A673 (cell line): ENCODE measurements at regions not wholly inside any gene's neighbourhood (a gene's known extent, or its start where the extent isn't known, plus 50 kb on each side); places are given as distances from the start of the nearest gene placed in this dataset.

Experiments used
- BruUV-seq: library from RNA; stranded (reverse); fragments of 400-500 nt; replicated peaks from 2 replicates; lab custom pipeline; 2021; lab: Mats Ljungman, UMichigan
- CTCF ChIA-PET: fragments of 300-600 bp; sonication (Branson Sonifier 250); formaldehyde crosslinking; loops from one replicate; lab custom pipeline; 2022; ENCODE audit warnings: antibody characterized with exemption; lab: Charles Lee
- POLR2A ChIA-PET: fragments of 300-600 bp; sonication (Branson Sonifier 250); formaldehyde crosslinking; loops from one replicate; lab custom pipeline; 2022; ENCODE audit warnings: antibody characterized with exemption; ENCODE audit not compliant: low non-redundant PET; lab: Charles Lee
- DNase-seq: peaks from one replicate; pipeline ENCODE4 v3.0.0-alpha.2; 2015; ENCODE audit warnings: low spot score
- H3K27ac ChIP-seq: fragments of 200-600 bp; sonication (generic); 2 replicates; pipeline ENCODE4 v1.5.1; 2016; ENCODE audit warnings: mixed run types, low read depth, mild to moderate bottlenecking, mixed read lengths, antibody characterized with exemption, low read length; ENCODE audit not compliant: poor library complexity, severe bottlenecking
- H3K27me3 ChIP-seq: fragments of 200-600 bp; sonication (generic); replicated peaks from 2 replicates; pipeline ENCODE4 v1.6.1; 2017; ENCODE audit warnings: mixed run types, low read depth, mild to moderate bottlenecking, mixed read lengths, antibody characterized with exemption, low read length; ENCODE audit not compliant: insufficient read depth, poor library complexity
- H3K36me3 ChIP-seq: fragments of 200-600 bp; sonication (generic); 2 replicates; pipeline ENCODE4 v1.6.1; 2016; ENCODE audit warnings: mixed run types, mild to moderate bottlenecking, mixed read lengths, antibody characterized with exemption, low read length; ENCODE audit not compliant: insufficient read depth, poor library complexity, severe bottlenecking
- H3K4me1 ChIP-seq: fragments of 200-600 bp; sonication (generic); 2 replicates; pipeline ENCODE4 v1.6.1; 2017; ENCODE audit warnings: mixed run types, mild to moderate bottlenecking, mixed read lengths, antibody characterized with exemption, low read length; ENCODE audit not compliant: insufficient read depth, poor library complexity, severe bottlenecking
- H3K4me3 ChIP-seq: fragments of 200-600 bp; sonication (generic); 2 replicates; pipeline ENCODE4 v1.5.1; 2016; ENCODE audit warnings: low read depth, mixed run types, mild to moderate bottlenecking, mixed read lengths, low read length; ENCODE audit not compliant: poor library complexity, severe bottlenecking
- H3K9me3 ChIP-seq: fragments of 200-600 bp; sonication (generic); 2 replicates; pipeline ENCODE4 v1.6.1; 2016; ENCODE audit warnings: mixed run types, low read depth, mild to moderate bottlenecking, mixed read lengths, antibody characterized with exemption, low read length; ENCODE audit not compliant: poor library complexity, severe bottlenecking
- EZH2 ChIP-seq: fragments of 200-600 bp; sonication (generic); IDR thresholded peaks from 2 replicates; pipeline ENCODE4 v1.6.1; 2017; ENCODE audit warnings: borderline replicate concordance, low read depth, mild to moderate bottlenecking, mixed read lengths, antibody characterized with exemption, low read length; ENCODE audit not compliant: poor library complexity, severe bottlenecking
- intact Hi-C: fragments of 100-400 bp; cut with micrococcal nuclease; formaldehyde crosslinking; loops from one replicate; pipeline ENCODE4 v1.10.0; 2022; ENCODE audit not compliant: unreplicated experiment
- TF ChIP-seq, protein P1 (sequence below): fragments of 300-800, 200-600 bp; sonication (generic); conservative IDR thresholded peaks from 2 replicates; pipeline ENCODE4 v1.5.1; 2017; ENCODE audit warnings: low read depth, mild to moderate bottlenecking, antibody characterized with exemption, low read length, moderate library complexity, mixed read lengths

DNA sequence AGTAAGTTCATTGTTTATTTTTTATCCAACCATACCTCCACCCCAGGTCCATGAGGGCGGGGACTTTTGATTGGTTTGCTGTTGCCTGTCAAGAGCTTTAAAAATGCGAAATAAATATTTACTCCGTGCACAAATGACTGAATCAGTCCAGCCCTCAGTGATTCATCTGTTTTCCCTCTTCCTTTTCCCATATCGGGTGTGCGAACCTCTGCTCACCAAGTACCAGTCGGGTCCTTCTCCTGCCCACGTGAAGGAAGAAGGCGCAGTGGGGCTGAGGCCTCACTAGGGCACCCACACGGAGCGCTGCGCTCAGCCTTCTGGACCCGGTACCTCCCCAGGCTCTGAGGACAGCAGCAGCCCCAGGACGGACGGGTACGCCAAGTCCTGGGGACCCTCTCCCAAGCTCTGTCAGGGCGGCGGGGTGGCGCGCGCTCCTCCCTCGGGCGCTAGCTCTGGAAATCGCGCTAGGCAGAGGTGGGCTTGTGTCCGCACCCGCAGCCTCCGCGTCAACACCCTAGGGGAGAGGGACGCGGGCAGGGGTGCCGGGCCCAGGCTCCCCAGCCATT is 70.5 kb upstream of the EPHB3 start:
- BruUV-seq = no TSS peak

DNA sequence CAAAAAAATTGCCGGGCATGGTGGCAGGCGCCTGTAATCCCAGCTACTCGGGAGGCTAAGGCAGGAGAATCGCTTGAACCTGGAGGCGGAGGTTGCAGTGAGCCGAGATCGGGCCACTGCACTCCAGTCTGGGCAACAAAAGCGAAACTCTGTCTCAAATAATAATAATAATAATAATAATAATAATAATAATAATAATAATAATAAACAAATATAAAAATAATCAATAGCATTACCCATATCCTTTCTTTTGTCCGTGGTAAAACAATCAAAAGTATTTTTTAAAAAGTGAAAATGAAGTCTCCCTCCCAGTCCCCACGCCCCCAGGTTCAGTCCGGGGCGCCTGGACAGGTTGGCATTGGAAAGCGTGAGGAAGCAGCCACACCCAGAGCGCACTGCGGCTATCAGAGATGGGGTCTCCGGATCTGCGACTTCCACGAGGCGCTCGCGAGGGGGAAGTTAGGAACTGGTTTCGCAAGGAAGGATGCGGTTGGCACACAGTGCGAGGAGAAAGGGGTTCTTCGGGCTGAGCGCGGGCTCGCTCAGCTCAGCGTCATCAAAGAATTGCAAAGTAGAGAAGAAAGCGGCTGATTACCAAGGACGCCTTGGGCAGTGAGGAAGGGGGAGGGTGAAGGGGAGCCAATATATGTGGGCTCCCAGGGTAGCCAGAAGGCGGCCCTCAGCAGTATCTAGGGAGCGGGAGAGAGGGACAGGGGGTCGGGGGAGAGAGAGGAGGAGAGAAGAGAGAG is 69.5 kb upstream of the EPHB3 start:
- Histone ChIP-seq H3K9me3 (no peaks in the 10 kb centered on the region), H3K27me3 (peaks cover 79% of the 10 kb centered on the region), H3K27ac (no peak overlapping the region), H3K36me3 (no peaks in the 10 kb centered on the region), H3K4me3 (no peak overlapping the region), H3K4me1 (no peaks in the 10 kb centered on the region)
- no TSS peak for BruUV-seq
- TF ChIP-seq, protein P1, sequence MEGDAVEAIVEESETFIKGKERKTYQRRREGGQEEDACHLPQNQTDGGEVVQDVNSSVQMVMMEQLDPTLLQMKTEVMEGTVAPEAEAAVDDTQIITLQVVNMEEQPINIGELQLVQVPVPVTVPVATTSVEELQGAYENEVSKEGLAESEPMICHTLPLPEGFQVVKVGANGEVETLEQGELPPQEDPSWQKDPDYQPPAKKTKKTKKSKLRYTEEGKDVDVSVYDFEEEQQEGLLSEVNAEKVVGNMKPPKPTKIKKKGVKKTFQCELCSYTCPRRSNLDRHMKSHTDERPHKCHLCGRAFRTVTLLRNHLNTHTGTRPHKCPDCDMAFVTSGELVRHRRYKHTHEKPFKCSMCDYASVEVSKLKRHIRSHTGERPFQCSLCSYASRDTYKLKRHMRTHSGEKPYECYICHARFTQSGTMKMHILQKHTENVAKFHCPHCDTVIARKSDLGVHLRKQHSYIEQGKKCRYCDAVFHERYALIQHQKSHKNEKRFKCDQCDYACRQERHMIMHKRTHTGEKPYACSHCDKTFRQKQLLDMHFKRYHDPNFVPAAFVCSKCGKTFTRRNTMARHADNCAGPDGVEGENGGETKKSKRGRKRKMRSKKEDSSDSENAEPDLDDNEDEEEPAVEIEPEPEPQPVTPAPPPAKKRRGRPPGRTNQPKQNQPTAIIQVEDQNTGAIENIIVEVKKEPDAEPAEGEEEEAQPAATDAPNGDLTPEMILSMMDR = no peak
- peak; percentile 91 for TF ChIP-seq EZH2
- ChIA-PET POLR2A (no interaction called here), CTCF (no interaction called here)
- intact Hi-C loops = no loop called here
- DNase-seq = no peak

More for the DNA sequence above, 70.5 kb upstream of the EPHB3 start:
- no peak overlapping the region for H3K27ac ChIP-seq
- DNase-seq = no peak
- no peaks in the 10 kb centered on the region for H3K4me1 ChIP-seq
- no peak overlapping the region for H3K4me3 ChIP-seq
- ChIA-PET CTCF (interaction anchor here (0.6 kb wide), 1 partner anchor 119 kb away, joined by 3 read pairs; no protein-coding TSS in a partner anchor), POLR2A (no interaction called here)
- TF ChIP-seq, protein P1 = no peak
- TF ChIP-seq EZH2 = peak; percentile 85
- H3K9me3 ChIP-seq = no peaks in the 10 kb centered on the region
- H3K27me3 ChIP-seq = peaks cover 77% of the 10 kb centered on the region
- intact Hi-C loops = no loop called here
- no peaks in the 10 kb centered on the region for H3K36me3 ChIP-seq

DNA sequence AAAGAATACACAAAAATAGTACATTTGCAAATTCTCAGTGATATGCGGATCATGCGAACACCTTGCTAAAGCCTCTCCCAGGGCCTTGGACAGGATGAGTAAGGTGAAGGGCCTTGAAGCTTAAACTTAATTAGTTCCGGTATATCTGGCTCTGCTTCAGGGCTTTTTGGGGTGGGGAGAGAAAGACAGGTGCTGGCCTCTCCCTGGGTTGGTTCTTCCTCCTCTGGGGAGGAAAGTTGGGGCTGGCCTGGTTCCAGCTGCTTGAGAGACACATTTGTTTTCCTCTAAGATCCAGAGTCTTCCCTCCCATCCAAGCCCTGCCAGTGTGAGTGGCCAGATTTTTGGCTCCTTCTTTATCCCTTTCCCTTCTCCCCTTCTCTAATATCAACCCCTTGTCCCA is 64.7 kb upstream of the EPHB3 start:
- H3K4me1 ChIP-seq = no peaks in the 10 kb centered on the region
- peaks cover 31% of the 10 kb centered on the region for H3K27me3 ChIP-seq
- DNase-seq = no peak
- no peak overlapping the region for H3K27ac ChIP-seq
- no peaks in the 10 kb centered on the region for H3K9me3 ChIP-seq
- CTCF ChIA-PET = no interaction called here
- no peak overlapping the region for H3K4me3 ChIP-seq
- no TSS peak for BruUV-seq
- intact Hi-C loops = no loop called here
- TF ChIP-seq EZH2 = no peak
- H3K36me3 ChIP-seq = no peaks in the 10 kb centered on the region
- POLR2A ChIA-PET = no interaction called here
